Keratinocyte (primary cell): ENCODE measurements at regions not wholly inside any gene's neighbourhood (a gene's known extent, or its start where the extent isn't known, plus 50 kb on each side); places are given as distances from the start of the nearest gene placed in this dataset.

Source experiments
- EZH2 ChIP-seq: IDR thresholded peaks from one replicate; pipeline ENCODE4 v1.6.1; 2012; ENCODE audit warnings: inconsistent platforms, mild to moderate bottlenecking, low read length, moderate library complexity
- TF ChIP-seq, protein P1 (sequence below), 3 experiments: IDR thresholded peaks in 1 of 3; conservative IDR thresholded peaks in 1 of 3; optimal IDR thresholded peaks in 1 of 3; 2 replicates in 2 of 3; 3 replicates in 1 of 3; pipeline versions ENCODE3 to v1.5.1; 2011; ENCODE audit warnings: low read length in 3 of 3, mild to moderate bottlenecking in 3 of 3, moderate library complexity in 2 of 3, control low read depth in 1 of 3, inconsistent platforms in 1 of 3; ENCODE audit not compliant: insufficient read depth in 2 of 3; ENCODE audit errors: extremely low read depth in 1 of 3

DNA sequence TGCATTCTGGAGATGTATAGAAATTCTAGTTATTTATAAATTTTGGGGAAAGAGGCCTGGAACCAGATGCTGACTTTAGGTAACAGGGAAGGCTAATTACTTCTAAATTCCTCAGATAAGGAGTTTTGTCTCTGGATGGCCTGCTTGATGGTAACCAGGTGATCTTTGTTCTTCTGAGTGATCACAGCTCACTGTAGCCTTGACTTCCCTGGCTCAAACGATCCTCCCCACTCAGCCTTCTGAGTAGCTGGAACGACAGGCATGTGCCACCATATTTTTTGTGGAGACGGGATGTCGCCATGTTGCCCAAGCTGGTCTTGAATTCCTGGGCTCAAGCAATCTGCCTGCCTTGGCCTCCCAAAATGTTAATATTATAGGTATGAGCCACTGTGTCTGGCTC is 54.4 kb upstream of the MSH6 start:
- TF ChIP-seq, protein P1, sequence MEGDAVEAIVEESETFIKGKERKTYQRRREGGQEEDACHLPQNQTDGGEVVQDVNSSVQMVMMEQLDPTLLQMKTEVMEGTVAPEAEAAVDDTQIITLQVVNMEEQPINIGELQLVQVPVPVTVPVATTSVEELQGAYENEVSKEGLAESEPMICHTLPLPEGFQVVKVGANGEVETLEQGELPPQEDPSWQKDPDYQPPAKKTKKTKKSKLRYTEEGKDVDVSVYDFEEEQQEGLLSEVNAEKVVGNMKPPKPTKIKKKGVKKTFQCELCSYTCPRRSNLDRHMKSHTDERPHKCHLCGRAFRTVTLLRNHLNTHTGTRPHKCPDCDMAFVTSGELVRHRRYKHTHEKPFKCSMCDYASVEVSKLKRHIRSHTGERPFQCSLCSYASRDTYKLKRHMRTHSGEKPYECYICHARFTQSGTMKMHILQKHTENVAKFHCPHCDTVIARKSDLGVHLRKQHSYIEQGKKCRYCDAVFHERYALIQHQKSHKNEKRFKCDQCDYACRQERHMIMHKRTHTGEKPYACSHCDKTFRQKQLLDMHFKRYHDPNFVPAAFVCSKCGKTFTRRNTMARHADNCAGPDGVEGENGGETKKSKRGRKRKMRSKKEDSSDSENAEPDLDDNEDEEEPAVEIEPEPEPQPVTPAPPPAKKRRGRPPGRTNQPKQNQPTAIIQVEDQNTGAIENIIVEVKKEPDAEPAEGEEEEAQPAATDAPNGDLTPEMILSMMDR (optimal IDR thresholded peaks at IDR 0.05 in 1 of 3, IDR thresholded peaks at IDR 0.05 in 1 of 3, conservative IDR thresholded peaks at IDR 0.05 in 1 of 3; ENCODE audit: extremely low read depth in 1 of 3, insufficient read depth in 2 of 3, low read length in 3 of 3) = no peak
- TF ChIP-seq EZH2 = no peak
